Gastrocnemius medialis (tissue), 4 donors: ENCODE measurements at regions not wholly inside any gene's neighbourhood (a gene's known extent, or its start where the extent isn't known, plus 50 kb on each side); places are given as distances from the start of the nearest gene placed in this dataset.

Source experiments
- ATAC-seq, 2 donors: fragments of 150-250 bp; one replicate each; pipeline ENCODE4 v1.9.1; 2016
- DNase-seq, 2 donors: peaks; one replicate each; pipeline ENCODE4 v3.0.0-alpha.2; 2019
- H3K27ac ChIP-seq, 4 donors: fragments of 200-600 bp; sonication (generic); 1 replicate in 1 of 4; 2 replicates in 3 of 4; pipeline ENCODE4 v1.5.1; 2016 to 2018; ENCODE audit warnings: mild to moderate bottlenecking in 2 of 4, moderate library complexity in 1 of 4
- H3K27me3 ChIP-seq, 3 donors: fragments of 200-600 bp; sonication (generic) in 2 of 3; 1 replicate in 1 of 3; 2 replicates in 2 of 3; pipeline versions ENCODE4 v1.5.1 to v1.6.0; 2016 to 2019; ENCODE audit warnings: mild to moderate bottlenecking in 1 of 3, moderate library complexity in 1 of 3
- H3K36me3 ChIP-seq, 2 donors: fragments of 200-600 bp; sonication (generic) in 1 of 2; one replicate each; pipeline ENCODE4 v1.5.1; 2017 to 2018
- H3K4me1 ChIP-seq, 2 donors: fragments of 200-600 bp; sonication (generic) in 1 of 2; one replicate each; pipeline ENCODE4 v1.5.1; 2016 to 2017; ENCODE audit warnings: mild to moderate bottlenecking in 2 of 2
- H3K4me3 ChIP-seq, 4 donors: fragments of 200-600 bp; sonication (generic) in 3 of 4; 1 replicate in 1 of 4; 2 replicates in 3 of 4; pipeline ENCODE4 v1.5.1; 2016 to 2019; ENCODE audit warnings: mild to moderate bottlenecking in 2 of 4
- H3K9me3 ChIP-seq, 3 donors: fragments of 200-600 bp; sonication (generic) in 2 of 3; 1 replicate in 1 of 3; 2 replicates in 2 of 3; pipeline ENCODE4 v1.5.1; 2016 to 2019
- POLR2A ChIP-seq, 2 donors: fragments of 450-650 bp; IDR thresholded peaks; one replicate each; pipeline ENCODE4 v1.6.1; 2017; ENCODE audit warnings: antibody characterized with exemption in 2 of 2, mild to moderate bottlenecking in 2 of 2, moderate library complexity in 2 of 2
- in situ Hi-C, 4 donors: fragments of 200-750 bp; cut with MboI; loops; one replicate each; pipeline versions ENCODE4 v1.15.0 to v1.8.0; 2017; ENCODE audit warnings: low sequenced_read_pairs in 4 of 4
- intact Hi-C: fragments of 100-400 bp; cut with DNase I; formaldehyde crosslinking; loops from one replicate; pipeline ENCODE4 v1.15.1; 2023; ENCODE audit warnings: low total_unique reads
- TF ChIP-seq, protein P1 (sequence below), 5 experiments: fragments of 450-650 bp in 3 of 5; fragments of 200-600 bp in 2 of 5; sonication (generic) in 2 of 5; IDR thresholded peaks in 4 of 5; conservative IDR thresholded peaks in 1 of 5; 1 replicate in 4 of 5; 2 replicates in 1 of 5; pipeline ENCODE4 v1.5.1; 2016 to 2019; ENCODE audit warnings: antibody characterized with exemption in 5 of 5, mild to moderate bottlenecking in 3 of 5, moderate library complexity in 3 of 5

DNA sequence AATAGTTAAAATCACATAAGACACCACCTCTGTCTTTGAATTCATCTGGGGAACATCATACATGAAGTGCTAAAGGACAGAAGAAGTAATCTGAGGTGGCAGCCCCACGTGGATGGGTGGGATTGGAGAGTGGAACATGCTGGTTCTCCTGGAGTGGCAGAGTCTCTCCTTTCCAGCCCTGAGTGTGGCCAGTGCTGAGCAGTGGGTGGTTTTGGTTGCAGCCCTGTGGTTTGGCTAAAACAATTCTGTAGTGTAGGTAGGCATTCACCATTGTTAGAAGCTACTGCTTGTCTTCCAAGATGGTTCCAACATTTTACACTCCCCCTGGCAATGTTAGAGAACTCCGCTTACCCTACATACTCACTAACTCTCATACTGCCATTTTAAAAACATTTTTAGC, 396.4 kb upstream of the MEX3C start:
- Histone ChIP-seq H3K27me3 (no peaks in the 10 kb centered on the region), H3K9me3 (no peaks in the 10 kb centered on the region), H3K4me1 (no peaks in the 10 kb centered on the region), H3K27ac (no peak overlapping the region), H3K36me3 (no peaks in the 10 kb centered on the region), H3K4me3 (no peak overlapping the region)
- no peak for TF ChIP-seq POLR2A (IDR thresholded peaks at IDR 0.05)
- TF ChIP-seq, protein P1, sequence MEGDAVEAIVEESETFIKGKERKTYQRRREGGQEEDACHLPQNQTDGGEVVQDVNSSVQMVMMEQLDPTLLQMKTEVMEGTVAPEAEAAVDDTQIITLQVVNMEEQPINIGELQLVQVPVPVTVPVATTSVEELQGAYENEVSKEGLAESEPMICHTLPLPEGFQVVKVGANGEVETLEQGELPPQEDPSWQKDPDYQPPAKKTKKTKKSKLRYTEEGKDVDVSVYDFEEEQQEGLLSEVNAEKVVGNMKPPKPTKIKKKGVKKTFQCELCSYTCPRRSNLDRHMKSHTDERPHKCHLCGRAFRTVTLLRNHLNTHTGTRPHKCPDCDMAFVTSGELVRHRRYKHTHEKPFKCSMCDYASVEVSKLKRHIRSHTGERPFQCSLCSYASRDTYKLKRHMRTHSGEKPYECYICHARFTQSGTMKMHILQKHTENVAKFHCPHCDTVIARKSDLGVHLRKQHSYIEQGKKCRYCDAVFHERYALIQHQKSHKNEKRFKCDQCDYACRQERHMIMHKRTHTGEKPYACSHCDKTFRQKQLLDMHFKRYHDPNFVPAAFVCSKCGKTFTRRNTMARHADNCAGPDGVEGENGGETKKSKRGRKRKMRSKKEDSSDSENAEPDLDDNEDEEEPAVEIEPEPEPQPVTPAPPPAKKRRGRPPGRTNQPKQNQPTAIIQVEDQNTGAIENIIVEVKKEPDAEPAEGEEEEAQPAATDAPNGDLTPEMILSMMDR (IDR thresholded peaks at IDR 0.05 in 4 of 5, conservative IDR thresholded peaks at IDR 0.05 in 1 of 5), result no peak
- intact Hi-C loops (no loop called here), in situ Hi-C loops (no loop called here)
- DNase-seq, result no peak
- no peak for ATAC-seq

- no peaks in the 10 kb centered on the region for H3K27me3 ChIP-seq
- no peaks in the 10 kb centered on the region for H3K9me3 ChIP-seq
- H3K36me3 ChIP-seq, result no peaks in the 10 kb centered on the region
- no peak overlapping the region for H3K4me3 ChIP-seq
- DNase-seq (no peak), ATAC-seq (no peak)
- TF ChIP-seq, protein P1 (IDR thresholded peaks at IDR 0.05 in 4 of 5, conservative IDR thresholded peaks at IDR 0.05 in 1 of 5), result no peak
- TF ChIP-seq POLR2A (IDR thresholded peaks at IDR 0.05), result no peak
- H3K27ac ChIP-seq, result no peak overlapping the region
- no peaks in the 10 kb centered on the region for H3K4me1 ChIP-seq
- in situ Hi-C loops (no loop called here), intact Hi-C loops (no loop called here)
Observed at GRCh38 chr18:51603111-51603510, 405.6 kb upstream of the MEX3C start.

DNA sequence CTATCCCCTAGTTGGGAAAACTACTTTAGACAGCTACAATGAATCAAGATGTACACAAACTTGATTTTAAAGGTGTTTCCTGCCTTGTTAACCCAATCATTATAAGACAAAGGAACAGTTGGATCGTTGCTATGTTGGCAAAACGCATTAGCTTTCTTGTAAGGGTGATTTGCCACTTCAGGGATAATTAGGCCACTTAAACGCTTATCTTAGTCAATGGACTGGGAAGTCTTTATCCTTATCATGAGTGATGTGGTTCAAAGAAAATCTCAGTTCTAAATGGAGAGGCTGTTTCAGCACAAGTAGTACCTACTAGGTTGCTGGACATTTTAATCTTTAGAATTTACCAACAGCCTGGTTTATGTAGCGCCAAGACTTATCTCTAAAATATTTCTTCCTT, 406.1 kb upstream of the MEX3C start:
- Histone ChIP-seq H3K27me3 (no peaks in the 10 kb centered on the region), H3K27ac (no peak overlapping the region), H3K36me3 (no peaks in the 10 kb centered on the region), H3K4me1 (no peaks in the 10 kb centered on the region), H3K4me3 (no peak overlapping the region), H3K9me3 (no peaks in the 10 kb centered on the region)
- no peak for TF ChIP-seq POLR2A (IDR thresholded peaks at IDR 0.05)
- TF ChIP-seq, protein P1 (IDR thresholded peaks at IDR 0.05 in 4 of 5, conservative IDR thresholded peaks at IDR 0.05 in 1 of 5), result no peak
- intact Hi-C loops, result no loop called here
- DNase-seq (no peak), ATAC-seq (no peak)
- in situ Hi-C loops, result no loop called here

GRCh38 chr18:51610481-51610880, 413.0 kb upstream of the MEX3C start:
- H3K4me3 ChIP-seq, result no peak overlapping the region
- H3K27ac ChIP-seq, result no peak overlapping the region
- no peaks in the 10 kb centered on the region for H3K27me3 ChIP-seq
- TF ChIP-seq POLR2A (IDR thresholded peaks at IDR 0.05), result no peak
- TF ChIP-seq, protein P1 (IDR thresholded peaks at IDR 0.05 in 4 of 5, conservative IDR thresholded peaks at IDR 0.05 in 1 of 5), result no peak
- DNase-seq (no peak), ATAC-seq (no peak)
- intact Hi-C loops, result no loop called here
- no peaks in the 10 kb centered on the region for H3K9me3 ChIP-seq
- H3K4me1 ChIP-seq, result no peaks in the 10 kb centered on the region
- in situ Hi-C loops, result no loop called here
- H3K36me3 ChIP-seq, result no peaks in the 10 kb centered on the region

DNA sequence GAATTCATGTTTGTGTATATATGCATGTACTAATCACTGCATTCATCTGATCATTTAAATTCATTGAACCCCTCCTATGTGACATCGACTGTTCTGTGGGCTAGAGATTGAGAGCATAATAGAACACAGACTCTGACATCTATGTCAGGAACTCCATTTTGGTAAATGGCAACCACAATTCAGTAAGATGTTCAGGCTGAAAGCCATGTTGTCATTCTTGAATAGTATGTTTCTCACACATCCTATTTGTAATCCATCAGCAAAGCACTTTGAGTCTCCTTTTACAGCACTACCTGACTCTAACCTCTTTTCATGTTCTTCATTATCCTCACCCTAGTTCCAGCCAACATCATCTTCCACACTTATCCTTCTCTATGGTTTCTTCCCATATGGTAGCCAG, 413.8 kb upstream of the MEX3C start:
- TF ChIP-seq, protein P1 (IDR thresholded peaks at IDR 0.05 in 4 of 5, conservative IDR thresholded peaks at IDR 0.05 in 1 of 5), result no peak
- no peak for TF ChIP-seq POLR2A (IDR thresholded peaks at IDR 0.05)
- no peak overlapping the region for H3K4me3 ChIP-seq
- no peaks in the 10 kb centered on the region for H3K36me3 ChIP-seq
- intact Hi-C loops, result no loop called here
- no peak for ATAC-seq
- H3K4me1 ChIP-seq, result no peaks in the 10 kb centered on the region
- no peaks in the 10 kb centered on the region for H3K27me3 ChIP-seq
- in situ Hi-C loops, result no loop called here
- no peaks in the 10 kb centered on the region for H3K9me3 ChIP-seq
- DNase-seq, result no peak
- H3K27ac ChIP-seq, result no peak overlapping the region
